ENCODE measurements at regions not wholly inside any gene's neighbourhood (a gene's known extent, or its start where the extent isn't known, plus 50 kb on each side); places are given as distances from the start of the nearest gene placed in this dataset.

- Mint-ChIP-seq H3K27ac (ENCODE audit: unreplicated experiment) (peak overlapping the region; percentile 61), H3K4me3 (ENCODE audit: unreplicated experiment) (no peak overlapping the region), H3K36me3 (ENCODE audit: low read depth) (no peaks in the 10 kb centered on the region), H3K4me1 (ENCODE audit: low read depth) (peaks cover 13% of the 10 kb centered on the region), H3K27me3 (ENCODE audit: low read depth) (peaks cover 2% of the 10 kb centered on the region), H3K9me3 (ENCODE audit: low read depth) (no peaks in the 10 kb centered on the region)
- no peak for DNase-seq (ENCODE audit: low spot score)
- TF ChIP-seq CTCF (IDR thresholded peaks at IDR 0.05): no peak
Observed at GRCh38 chr14:22449600-22449905, 139.5 kb downstream of the DAD1 start.

- no peak overlapping the region for H3K4me3 Mint-ChIP-seq (ENCODE audit: unreplicated experiment)
- peak overlapping the region; percentile 61 for H3K27ac Mint-ChIP-seq (ENCODE audit: unreplicated experiment)
- no peaks in the 10 kb centered on the region for H3K9me3 Mint-ChIP-seq (ENCODE audit: low read depth)
- TF ChIP-seq CTCF (IDR thresholded peaks at IDR 0.05): no peak
- no peaks in the 10 kb centered on the region for H3K36me3 Mint-ChIP-seq (ENCODE audit: low read depth)
- no peak for DNase-seq (ENCODE audit: low spot score)
- peaks cover 2% of the 10 kb centered on the region for H3K27me3 Mint-ChIP-seq (ENCODE audit: low read depth)
- H3K4me1 Mint-ChIP-seq (ENCODE audit: low read depth): peaks cover 13% of the 10 kb centered on the region
Observed at GRCh38 chr14:22448905-22449599, 140.0 kb downstream of the DAD1 start.

- no peaks in the 10 kb centered on the region for H3K9me3 Mint-ChIP-seq (ENCODE audit: low read depth)
Observed at GRCh38 chr14:22448035-22448904, 140.8 kb downstream of the DAD1 start.

GRCh38 chr14:22438742-22439141 lies 150.3 kb downstream of the DAD1 start:
- Mint-ChIP-seq H3K27ac (ENCODE audit: unreplicated experiment) (no peak overlapping the region), H3K9me3 (ENCODE audit: low read depth) (no peaks in the 10 kb centered on the region), H3K4me3 (ENCODE audit: unreplicated experiment) (no peak overlapping the region), H3K27me3 (ENCODE audit: low read depth) (no peaks in the 10 kb centered on the region), H3K4me1 (ENCODE audit: low read depth) (peaks cover 24% of the 10 kb centered on the region), H3K36me3 (ENCODE audit: low read depth) (no peaks in the 10 kb centered on the region)
- TF ChIP-seq CTCF (IDR thresholded peaks at IDR 0.05): no peak
- DNase-seq (ENCODE audit: low spot score): no peak

More at GRCh38 chr14:22448035-22448904, 140.8 kb downstream of the DAD1 start:
- TF ChIP-seq CTCF (IDR thresholded peaks at IDR 0.05): no peak
- H3K27ac Mint-ChIP-seq (ENCODE audit: unreplicated experiment): no peak overlapping the region
- H3K4me1 Mint-ChIP-seq (ENCODE audit: low read depth): peaks cover 13% of the 10 kb centered on the region
- no peaks in the 10 kb centered on the region for H3K36me3 Mint-ChIP-seq (ENCODE audit: low read depth)
- H3K4me3 Mint-ChIP-seq (ENCODE audit: unreplicated experiment): no peak overlapping the region
- no peaks in the 10 kb centered on the region for H3K27me3 Mint-ChIP-seq (ENCODE audit: low read depth)
- DNase-seq (ENCODE audit: low spot score): no peak

- Mint-ChIP-seq H3K27ac (ENCODE audit: unreplicated experiment) (no peak overlapping the region), H3K4me3 (ENCODE audit: unreplicated experiment) (no peak overlapping the region), H3K9me3 (ENCODE audit: low read depth) (no peaks in the 10 kb centered on the region), H3K4me1 (ENCODE audit: low read depth) (peaks cover 52% of the 10 kb centered on the region), H3K36me3 (ENCODE audit: low read depth) (no peaks in the 10 kb centered on the region), H3K27me3 (ENCODE audit: low read depth) (no peaks in the 10 kb centered on the region)
- no peak for TF ChIP-seq CTCF (IDR thresholded peaks at IDR 0.05)
- no peak for DNase-seq (ENCODE audit: low spot score)
Observed at GRCh38 chr14:22434901-22435550, 154.0 kb downstream of the DAD1 start.
